HG03354 (cell line): ENCODE measurements at regions not wholly inside any gene's neighbourhood (a gene's known extent, or its start where the extent isn't known, plus 50 kb on each side); places are given as distances from the start of the nearest gene placed in this dataset.

Experiments
- ATAC-seq: cut with Tn5 transposase; IDR thresholded peaks from one replicate; pipeline ENCODE4 v1.9.1; 2021; ENCODE audit warnings: mild to moderate bottlenecking; ENCODE audit not compliant: unreplicated experiment, poor library complexity, severe bottlenecking

- ATAC-seq, result no peak
Observed at GRCh38 chr2:107182981-107183380, 297.0 kb upstream of the ST6GAL2 start.

- ATAC-seq, result no peak
Observed at GRCh38 chr2:107187870-107188269, 301.9 kb upstream of the ST6GAL2 start.

GRCh38 chr2:107195631-107196030 is 309.7 kb upstream of the ST6GAL2 start:
- no peak for ATAC-seq

- ATAC-seq, result no peak
Observed at GRCh38 chr2:107197594-107198294, 311.8 kb upstream of the ST6GAL2 start.

GRCh38 chr2:107202962-107203591 is 317.1 kb upstream of the ST6GAL2 start:
- no peak for ATAC-seq

- ATAC-seq, result no peak
Observed at GRCh38 chr2:107215401-107216350, 329.7 kb upstream of the ST6GAL2 start.

GRCh38 chr2:107218208-107218607 is 332.2 kb upstream of the ST6GAL2 start:
- no peak for ATAC-seq

GRCh38 chr2:107222466-107222865 is 336.5 kb upstream of the ST6GAL2 start:
- no peak for ATAC-seq

GRCh38 chr2:107235491-107236254 is 349.7 kb upstream of the ST6GAL2 start:
- ATAC-seq, result no peak

- ATAC-seq, result no peak
Observed at GRCh38 chr2:107242811-107243210, 356.8 kb upstream of the ST6GAL2 start.

GRCh38 chr2:107248932-107249331 is 363.0 kb upstream of the ST6GAL2 start:
- ATAC-seq, result no peak

GRCh38 chr2:107255744-107256143 is 369.8 kb upstream of the ST6GAL2 start:
- no peak for ATAC-seq

GRCh38 chr2:107258531-107259407 is 372.8 kb upstream of the ST6GAL2 start:
- no peak for ATAC-seq

GRCh38 chr2:107259408-107260195 is 373.6 kb upstream of the ST6GAL2 start:
- no peak for ATAC-seq

GRCh38 chr2:107263628-107264027 is 377.7 kb upstream of the ST6GAL2 start:
- ATAC-seq, result no peak

- ATAC-seq, result no peak
Observed at GRCh38 chr2:107264184-107264583, 378.2 kb upstream of the ST6GAL2 start.

- no peak for ATAC-seq
Observed at GRCh38 chr2:107266555-107266954, 380.6 kb upstream of the ST6GAL2 start.

GRCh38 chr2:107267086-107267485 is 381.1 kb upstream of the ST6GAL2 start:
- no peak for ATAC-seq
